Mesothelial cell of epicardium (in vitro differentiated cells): ENCODE measurements at regions not wholly inside any gene's neighbourhood (a gene's known extent, or its start where the extent isn't known, plus 50 kb on each side); places are given as distances from the start of the nearest gene placed in this dataset.

Experiments
- DNase-seq, 2 experiments: peaks; one replicate each; pipeline ENCODE4 v3.0.0; 2021; ENCODE audit warnings: low spot score in 2 of 2; ENCODE audit not compliant: unreplicated experiment in 2 of 2
- H3K27ac Mint-ChIP-seq: 2 replicates; pipeline ENCODE4 v1.8.0; 2021; ENCODE audit warnings: mixed read lengths
- H3K27me3 Mint-ChIP-seq: 2 replicates; pipeline ENCODE4 v1.8.0; 2021; ENCODE audit warnings: low read depth, mixed read lengths
- H3K36me3 Mint-ChIP-seq: 2 replicates; pipeline ENCODE4 v1.8.0; 2021; ENCODE audit warnings: mixed read lengths
- H3K4me1 Mint-ChIP-seq: 2 replicates; pipeline ENCODE4 v1.8.0; 2021; ENCODE audit warnings: mixed read lengths
- H3K4me3 Mint-ChIP-seq: 2 replicates; pipeline ENCODE4 v1.8.0; 2021; ENCODE audit warnings: mild to moderate bottlenecking, moderate library complexity, mixed read lengths
- H3K9me3 Mint-ChIP-seq: 2 replicates; pipeline ENCODE4 v1.8.0; 2021; ENCODE audit warnings: mixed read lengths
- CTCF ChIP-seq: fragments of 200-600 bp; sonication (generic); IDR thresholded peaks from one replicate; pipeline ENCODE4 v1.5.0; 2021; ENCODE audit warnings: antibody characterized with exemption; ENCODE audit not compliant: unreplicated experiment

DNA sequence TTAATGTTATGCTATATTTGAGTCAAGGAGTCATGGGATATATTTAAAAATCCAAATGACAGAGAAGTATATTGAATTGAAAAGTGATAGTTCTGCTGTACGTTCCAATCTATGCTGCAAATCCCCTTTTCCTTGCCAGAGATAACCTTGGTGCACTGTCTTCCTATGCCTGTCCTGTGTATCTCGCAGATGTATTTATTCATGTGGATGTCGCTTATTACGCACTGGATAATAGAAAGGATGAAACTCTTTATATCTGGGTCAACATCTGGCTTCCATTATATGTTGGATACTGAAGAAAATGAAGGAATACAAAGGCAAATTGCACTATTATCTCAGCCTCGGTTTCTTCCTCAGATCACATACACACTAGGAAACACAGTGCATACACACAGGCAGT is 331.3 kb downstream of the BCKDHB start:
- H3K27me3 Mint-ChIP-seq = no peaks in the 10 kb centered on the region
- TF ChIP-seq CTCF = no peak
- no peaks in the 10 kb centered on the region for H3K36me3 Mint-ChIP-seq
- no peak overlapping the region for H3K4me3 Mint-ChIP-seq
- peaks cover 16% of the 10 kb centered on the region for H3K4me1 Mint-ChIP-seq
- no peak overlapping the region for H3K27ac Mint-ChIP-seq
- H3K9me3 Mint-ChIP-seq = no peaks in the 10 kb centered on the region
- no peak for DNase-seq

DNA sequence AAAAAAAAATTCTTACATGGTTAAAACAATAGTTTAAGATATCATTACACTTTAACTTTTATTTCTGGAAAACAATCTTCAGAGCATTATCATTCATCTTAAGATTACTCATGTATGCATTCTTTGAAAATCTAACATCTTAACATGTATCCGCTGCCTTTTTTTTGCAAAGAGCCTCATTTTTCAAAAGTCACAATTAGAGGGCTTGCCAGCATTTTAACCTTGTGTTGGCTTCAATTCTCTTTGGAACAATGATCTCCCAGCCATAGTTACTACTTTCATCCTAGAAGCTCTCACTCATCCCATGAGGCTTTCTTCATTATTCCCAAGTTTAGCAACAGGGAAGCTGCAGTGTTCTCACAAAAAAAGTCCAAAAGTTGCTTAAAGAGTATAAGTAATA is 330.8 kb downstream of the BCKDHB start:
- Mint-ChIP-seq H3K27me3 (no peaks in the 10 kb centered on the region), H3K4me1 (peaks cover 16% of the 10 kb centered on the region), H3K9me3 (no peaks in the 10 kb centered on the region), H3K4me3 (no peak overlapping the region), H3K36me3 (no peaks in the 10 kb centered on the region), H3K27ac (no peak overlapping the region)
- no peak for TF ChIP-seq CTCF
- DNase-seq = no peak

DNA sequence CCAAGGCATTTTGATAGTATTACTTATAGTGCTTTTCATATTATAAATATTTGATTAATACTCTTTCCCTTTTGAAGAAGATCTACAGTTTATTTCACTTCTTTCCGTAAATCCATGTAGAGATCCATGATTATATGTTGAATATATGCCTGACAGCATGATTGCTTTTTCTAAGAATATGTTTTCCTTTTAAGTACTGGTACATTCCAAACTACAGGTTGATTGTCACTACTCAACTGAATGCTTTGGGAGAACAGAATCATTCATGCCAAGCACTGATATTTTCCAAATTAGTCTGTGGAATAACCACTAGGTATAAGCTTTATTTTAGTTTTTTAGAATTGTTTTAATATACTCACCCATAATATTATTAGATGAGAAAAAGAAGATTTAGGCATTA is 330.2 kb downstream of the BCKDHB start:
- Mint-ChIP-seq H3K36me3 (no peaks in the 10 kb centered on the region), H3K27ac (no peak overlapping the region), H3K4me3 (no peak overlapping the region), H3K27me3 (no peaks in the 10 kb centered on the region), H3K4me1 (peaks cover 16% of the 10 kb centered on the region), H3K9me3 (peaks cover under 1% of the 10 kb centered on the region)
- TF ChIP-seq CTCF = no peak
- no peak for DNase-seq

DNA sequence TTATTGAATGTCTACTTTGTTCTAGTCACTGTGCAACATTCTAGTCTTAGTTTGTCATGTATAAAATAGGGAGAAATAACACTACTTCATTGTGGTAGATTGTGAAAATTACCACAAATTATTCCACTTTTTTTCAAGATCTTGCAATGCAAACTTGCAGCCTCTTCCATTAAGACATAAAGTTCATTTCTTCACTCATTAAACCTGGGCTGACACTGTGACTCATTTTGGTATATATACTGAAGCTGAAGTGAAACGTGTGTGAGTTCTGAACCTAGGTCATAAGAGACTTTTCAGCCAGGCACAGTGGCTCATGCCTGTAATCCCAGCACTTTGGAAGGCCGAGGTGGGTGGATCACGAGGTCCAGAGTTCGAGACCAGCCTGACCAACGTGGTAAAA is 329.0 kb downstream of the BCKDHB start:
- peaks cover 16% of the 10 kb centered on the region for H3K4me1 Mint-ChIP-seq
- no peak overlapping the region for H3K27ac Mint-ChIP-seq
- no peak overlapping the region for H3K4me3 Mint-ChIP-seq
- H3K27me3 Mint-ChIP-seq = no peaks in the 10 kb centered on the region
- no peak for TF ChIP-seq CTCF
- no peaks in the 10 kb centered on the region for H3K36me3 Mint-ChIP-seq
- peaks cover 12% of the 10 kb centered on the region for H3K9me3 Mint-ChIP-seq
- no peak for DNase-seq

GRCh38 chr6:80434691-80435350 is 328.4 kb downstream of the BCKDHB start:
- Mint-ChIP-seq H3K36me3 (no peaks in the 10 kb centered on the region), H3K4me3 (no peak overlapping the region), H3K4me1 (peaks cover 16% of the 10 kb centered on the region), H3K9me3 (peaks cover 12% of the 10 kb centered on the region), H3K27me3 (no peaks in the 10 kb centered on the region), H3K27ac (no peak overlapping the region)
- no peak for DNase-seq
- no peak for TF ChIP-seq CTCF

- H3K27ac Mint-ChIP-seq = no peak overlapping the region
- peaks cover 11% of the 10 kb centered on the region for H3K4me1 Mint-ChIP-seq
Measured at GRCh38 chr6:80433673-80434025, 327.2 kb downstream of the BCKDHB start.

More at GRCh38 chr6:80433673-80434025, 327.2 kb downstream of the BCKDHB start:
- no peak for DNase-seq
- Mint-ChIP-seq H3K9me3 (peaks cover 16% of the 10 kb centered on the region), H3K27me3 (no peaks in the 10 kb centered on the region), H3K36me3 (no peaks in the 10 kb centered on the region), H3K4me3 (no peak overlapping the region)
- TF ChIP-seq CTCF = no peak
